HUES48 (cell line): ENCODE measurements at regions not wholly inside any gene's neighbourhood (a gene's known extent, or its start where the extent isn't known, plus 50 kb on each side); places are given as distances from the start of the nearest gene placed in this dataset.

Experiments used
- H3K27ac ChIP-seq: one replicate; pipeline ENCODE4 v1.7.0; 2013; ENCODE audit warnings: low read depth, low read length, inconsistent platforms
- H3K27me3 ChIP-seq: 2 replicates; pipeline ENCODE4 v1.6.1; 2013; ENCODE audit warnings: mild to moderate bottlenecking, low read length; ENCODE audit not compliant: control insufficient read depth, insufficient read depth
- H3K36me3 ChIP-seq: 2 replicates; pipeline ENCODE4 v1.6.1; 2013; ENCODE audit warnings: low read length; ENCODE audit not compliant: control insufficient read depth, insufficient read depth
- H3K4me1 ChIP-seq: 2 replicates; pipeline ENCODE4 v1.6.1; 2013; ENCODE audit warnings: mild to moderate bottlenecking, low read length; ENCODE audit not compliant: control insufficient read depth, insufficient read depth
- H3K4me3 ChIP-seq: 2 replicates; pipeline ENCODE4 v1.5.1; 2013; ENCODE audit warnings: mild to moderate bottlenecking, low read depth, low read length
- H3K9ac ChIP-seq: 2 replicates; pipeline ENCODE4 v1.6.1; 2013; ENCODE audit warnings: mild to moderate bottlenecking, low read depth, low read length, moderate library complexity
- H3K9me3 ChIP-seq: 2 replicates; pipeline ENCODE4 v1.6.1; 2013; ENCODE audit warnings: low read length; ENCODE audit not compliant: control insufficient read depth, insufficient read depth

DNA sequence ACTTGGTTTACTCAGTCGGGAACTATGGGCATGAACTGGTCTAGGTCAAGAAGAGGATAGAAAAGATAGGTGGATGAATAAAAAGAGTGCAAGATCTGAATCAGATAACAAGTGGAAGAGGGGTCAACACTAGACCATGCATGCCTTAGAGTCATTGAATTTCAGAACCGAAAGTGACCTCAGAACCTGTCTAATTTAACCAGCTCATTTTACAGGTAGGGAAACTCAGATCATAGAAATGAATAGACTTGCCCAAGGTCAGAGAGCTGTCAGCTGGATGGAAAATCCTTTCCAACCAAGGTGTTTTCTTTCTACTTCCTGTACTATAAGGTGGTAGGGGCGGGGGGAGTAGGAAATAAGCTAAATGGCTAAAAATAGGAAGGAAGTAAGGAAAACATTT, 121.4 kb upstream of the ADGRF1 start:
- Histone ChIP-seq H3K27ac (no peak overlapping the region), H3K27me3 (no peaks in the 10 kb centered on the region), H3K36me3 (no peaks in the 10 kb centered on the region), H3K9me3 (no peaks in the 10 kb centered on the region), H3K9ac (no peak overlapping the region), H3K4me1 (peaks cover 10% of the 10 kb centered on the region), H3K4me3 (no peak overlapping the region)

DNA sequence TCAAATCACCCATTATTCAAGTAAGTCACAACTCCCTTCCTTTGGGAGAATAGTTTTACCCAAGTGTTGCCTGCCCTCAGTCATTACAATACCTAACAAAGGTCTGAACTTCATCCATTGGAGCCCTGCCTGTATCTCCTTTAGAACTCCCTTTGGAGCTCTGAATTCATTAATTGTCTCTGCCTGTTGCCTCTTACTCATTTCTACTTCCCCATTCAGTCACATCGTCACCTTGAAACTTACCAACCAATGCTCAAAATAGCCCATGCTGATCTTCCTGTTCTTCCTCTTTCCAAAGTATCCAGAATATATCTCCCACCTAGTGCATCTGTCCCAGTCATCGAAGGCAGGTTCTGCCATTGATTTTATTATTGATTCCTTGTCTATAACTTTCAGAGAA, 120.7 kb upstream of the ADGRF1 start:
- Histone ChIP-seq H3K9ac (no peak overlapping the region), H3K4me3 (no peak overlapping the region), H3K27ac (no peak overlapping the region)

GRCh38 chr6:47162231-47162630, 120.1 kb upstream of the ADGRF1 start:
- no peaks in the 10 kb centered on the region for H3K9me3 ChIP-seq
- no peak overlapping the region for H3K27ac ChIP-seq
- no peak overlapping the region for H3K4me3 ChIP-seq
- no peaks in the 10 kb centered on the region for H3K27me3 ChIP-seq
- no peaks in the 10 kb centered on the region for H3K4me1 ChIP-seq
- no peaks in the 10 kb centered on the region for H3K36me3 ChIP-seq
- H3K9ac ChIP-seq = no peak overlapping the region

More for the DNA sequence above, 120.7 kb upstream of the ADGRF1 start:
- Histone ChIP-seq H3K9me3 (no peaks in the 10 kb centered on the region), H3K36me3 (no peaks in the 10 kb centered on the region), H3K27me3 (no peaks in the 10 kb centered on the region), H3K4me1 (peaks cover 4% of the 10 kb centered on the region)

DNA sequence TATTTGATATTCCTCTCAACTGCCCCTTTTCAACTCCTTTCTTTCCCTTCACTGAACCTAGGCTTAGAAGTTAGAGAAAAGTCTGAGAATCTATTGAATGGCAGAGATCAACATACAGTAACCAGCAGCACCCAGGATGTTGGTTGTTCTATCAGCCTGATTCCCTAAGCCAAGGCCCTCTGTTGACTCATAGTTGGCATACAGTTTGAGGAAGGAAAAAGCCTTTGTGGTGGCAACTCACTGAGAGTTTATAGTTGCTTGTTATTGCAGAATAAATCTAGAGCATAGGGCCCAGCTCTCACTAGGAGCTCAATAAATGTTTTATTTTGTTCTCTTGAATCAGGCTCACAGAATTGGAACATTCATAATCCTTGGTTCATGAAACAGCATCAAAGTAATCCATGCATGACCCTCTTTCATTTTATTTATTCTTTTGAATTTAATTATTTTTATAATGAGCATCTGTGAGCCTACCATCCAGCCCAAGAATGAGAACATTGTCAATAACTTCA, 119.1 kb upstream of the ADGRF1 start:
- no peaks in the 10 kb centered on the region for H3K27me3 ChIP-seq
- H3K4me3 ChIP-seq = no peak overlapping the region
- no peak overlapping the region for H3K27ac ChIP-seq
- H3K36me3 ChIP-seq = no peaks in the 10 kb centered on the region
- no peaks in the 10 kb centered on the region for H3K9me3 ChIP-seq
- no peaks in the 10 kb centered on the region for H3K4me1 ChIP-seq
- no peak overlapping the region for H3K9ac ChIP-seq

GRCh38 chr6:47160702-47161101, 118.6 kb upstream of the ADGRF1 start:
- Histone ChIP-seq H3K36me3 (no peaks in the 10 kb centered on the region), H3K27me3 (no peaks in the 10 kb centered on the region), H3K4me3 (no peak overlapping the region), H3K9me3 (no peaks in the 10 kb centered on the region), H3K9ac (no peak overlapping the region), H3K27ac (no peak overlapping the region), H3K4me1 (no peaks in the 10 kb centered on the region)

- Histone ChIP-seq H3K9ac (no peak overlapping the region), H3K36me3 (no peaks in the 10 kb centered on the region), H3K9me3 (no peaks in the 10 kb centered on the region), H3K4me1 (no peaks in the 10 kb centered on the region), H3K27me3 (no peaks in the 10 kb centered on the region), H3K27ac (no peak overlapping the region), H3K4me3 (no peak overlapping the region)
Observed at GRCh38 chr6:47159763-47160162, 117.6 kb upstream of the ADGRF1 start.

DNA sequence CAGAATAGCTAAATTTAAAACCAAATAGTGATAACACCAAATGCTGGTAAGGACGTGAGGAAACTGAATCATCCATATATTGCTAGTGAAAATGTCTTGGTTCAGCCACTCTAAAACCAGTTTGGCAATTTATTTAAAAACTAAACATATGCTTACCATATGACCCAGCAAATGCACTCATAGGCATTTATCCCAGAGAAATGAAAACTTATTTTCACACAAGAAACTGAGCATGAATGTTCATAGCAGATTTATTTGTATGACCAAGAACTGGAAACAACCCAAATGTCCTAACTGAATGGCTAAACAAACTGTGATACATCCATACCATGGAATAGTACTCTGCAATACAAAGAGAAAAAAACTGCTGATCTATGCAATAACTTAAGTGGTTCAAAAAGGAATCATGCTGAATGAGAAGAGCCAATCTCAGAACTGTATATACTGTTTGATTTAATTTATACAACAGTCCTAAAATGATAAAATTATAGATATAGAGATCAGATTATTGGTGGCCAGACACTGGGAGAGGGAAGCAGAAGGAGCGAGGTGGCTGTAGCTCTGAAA, 115.6 kb upstream of the ADGRF1 start:
- Histone ChIP-seq H3K27me3 (no peaks in the 10 kb centered on the region), H3K9me3 (no peaks in the 10 kb centered on the region), H3K4me3 (no peak overlapping the region), H3K9ac (no peak overlapping the region), H3K36me3 (no peaks in the 10 kb centered on the region), H3K27ac (no peak overlapping the region), H3K4me1 (peaks cover 8% of the 10 kb centered on the region)

DNA sequence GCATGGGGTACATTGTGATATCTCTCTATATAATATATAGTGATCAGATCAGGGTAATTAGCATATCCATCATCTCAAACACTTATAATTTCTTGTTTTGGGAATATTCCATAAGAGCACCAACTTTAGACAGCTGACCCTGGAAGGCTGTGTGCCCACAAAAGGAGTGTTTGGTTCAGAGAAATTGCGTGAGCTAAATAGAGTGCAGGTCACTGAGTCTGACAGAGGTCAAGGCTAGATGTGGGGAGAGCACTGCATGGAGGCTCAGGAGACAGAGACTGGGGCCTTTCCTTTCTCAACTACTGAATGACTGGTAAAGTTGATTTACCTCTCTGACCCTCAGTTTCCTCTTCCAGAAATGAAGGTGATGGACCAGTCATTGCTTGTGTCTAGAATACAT, 114.9 kb upstream of the ADGRF1 start:
- Histone ChIP-seq H3K9ac (no peak overlapping the region), H3K36me3 (no peaks in the 10 kb centered on the region), H3K27ac (no peak overlapping the region), H3K27me3 (no peaks in the 10 kb centered on the region), H3K4me3 (no peak overlapping the region), H3K4me1 (peaks cover 10% of the 10 kb centered on the region), H3K9me3 (no peaks in the 10 kb centered on the region)

GRCh38 chr6:47156196-47156595, 114.1 kb upstream of the ADGRF1 start:
- H3K36me3 ChIP-seq = no peaks in the 10 kb centered on the region
- H3K9ac ChIP-seq = no peak overlapping the region
- H3K4me1 ChIP-seq = peaks cover 10% of the 10 kb centered on the region
- no peak overlapping the region for H3K4me3 ChIP-seq
- H3K27me3 ChIP-seq = no peaks in the 10 kb centered on the region
- no peaks in the 10 kb centered on the region for H3K9me3 ChIP-seq
- H3K27ac ChIP-seq = no peak overlapping the region

DNA sequence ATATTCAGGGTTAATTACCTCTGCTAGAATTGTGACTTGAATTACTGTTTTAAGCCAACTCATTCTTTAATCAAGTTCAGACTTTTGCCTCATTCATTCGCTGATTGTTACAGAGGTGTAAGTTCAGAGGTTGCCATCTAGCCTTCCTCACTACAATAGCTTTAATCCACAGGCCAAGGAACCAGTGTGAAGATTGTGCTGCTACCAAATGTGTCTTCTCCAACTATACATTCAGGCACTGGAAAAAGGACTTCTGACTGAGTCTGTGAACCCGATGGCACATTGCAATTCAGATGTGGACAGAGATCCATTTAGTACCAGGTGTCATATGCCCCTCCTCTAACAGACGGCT, 111.2 kb upstream of the ADGRF1 start:
- H3K27me3 ChIP-seq = no peaks in the 10 kb centered on the region
- H3K27ac ChIP-seq = peak overlapping the region; percentile 54
- no peaks in the 10 kb centered on the region for H3K9me3 ChIP-seq
- H3K9ac ChIP-seq = no peak overlapping the region
- H3K4me1 ChIP-seq = peaks cover 10% of the 10 kb centered on the region
- H3K36me3 ChIP-seq = no peaks in the 10 kb centered on the region
- H3K4me3 ChIP-seq = no peak overlapping the region

- Histone ChIP-seq H3K27ac (peak overlapping the region; percentile 78), H3K4me1 (peaks cover 11% of the 10 kb centered on the region)
Observed at GRCh38 chr6:47152666-47153403, 110.7 kb upstream of the ADGRF1 start.

More at GRCh38 chr6:47152666-47153403, 110.7 kb upstream of the ADGRF1 start:
- H3K4me3 ChIP-seq = no peak overlapping the region
- H3K36me3 ChIP-seq = no peaks in the 10 kb centered on the region
- no peaks in the 10 kb centered on the region for H3K27me3 ChIP-seq
- H3K9me3 ChIP-seq = no peaks in the 10 kb centered on the region
- no peak overlapping the region for H3K9ac ChIP-seq
